ENCODE measurements at regions not wholly inside any gene's neighbourhood (a gene's known extent, or its start where the extent isn't known, plus 50 kb on each side); places are given as distances from the start of the nearest gene placed in this dataset.

GRCh38 chr3:170753421-170754310 is 116.3 kb downstream of the RPL22L1 start:
- no peak for DNase-seq

- no peak for DNase-seq
These were observed 117.3 kb downstream of the RPL22L1 start for GRCh38 chr3:170752571-170753155.

GRCh38 chr3:170751899-170752293 is 118.1 kb downstream of the RPL22L1 start:
- no peak for DNase-seq

GRCh38 chr3:170751083-170751898 is 118.7 kb downstream of the RPL22L1 start:
- no peak for DNase-seq

GRCh38 chr3:170750478-170750830 is 119.5 kb downstream of the RPL22L1 start:
- DNase-seq = no peak

GRCh38 chr3:170749765-170750477 is 120.1 kb downstream of the RPL22L1 start:
- DNase-seq = no peak

GRCh38 chr3:170749185-170749584 is 120.8 kb downstream of the RPL22L1 start:
- no peak for DNase-seq

GRCh38 chr3:170746175-170746942 is 123.6 kb downstream of the RPL22L1 start:
- DNase-seq = no peak

GRCh38 chr3:170745211-170745718 is 124.7 kb downstream of the RPL22L1 start:
- DNase-seq = no peak

GRCh38 chr3:170741756-170742529 is 128.1 kb downstream of the RPL22L1 start:
- no peak for DNase-seq

GRCh38 chr3:170740726-170741591 is 129.0 kb downstream of the RPL22L1 start:
- DNase-seq = no peak

- no peak for DNase-seq
These were observed 129.7 kb downstream of the RPL22L1 start for GRCh38 chr3:170740285-170740684.

- DNase-seq = no peak
These were observed 130.6 kb downstream of the RPL22L1 start for GRCh38 chr3:170739410-170739809.

GRCh38 chr3:170738766-170739165 is 131.2 kb downstream of the RPL22L1 start:
- DNase-seq = no peak

GRCh38 chr3:170737498-170738162 is 132.4 kb downstream of the RPL22L1 start:
- DNase-seq = no peak

- no peak for DNase-seq
These were observed 134.2 kb downstream of the RPL22L1 start for GRCh38 chr3:170735821-170736220.

GRCh38 chr3:170734735-170735065 is 135.3 kb downstream of the RPL22L1 start:
- no peak for DNase-seq

GRCh38 chr3:170734043-170734734 is 135.8 kb downstream of the RPL22L1 start:
- DNase-seq = no peak

Measured in right lung (tissue), 2 donors.